SK-N-SH (cell line): ENCODE measurements at regions not wholly inside any gene's neighbourhood (a gene's known extent, or its start where the extent isn't known, plus 50 kb on each side); places are given as distances from the start of the nearest gene placed in this dataset.

ENCODE experiments used
- CTCF ChIA-PET: fragments of 300-600, 350-600 bp; formaldehyde crosslinking; extraction: SDS; loops from one replicate; lab custom pipeline; 2021; lab: Yijun Ruan, JAX
- POLR2A ChIA-PET: fragments of 350-600 bp; sonication (Branson Sonifier 250); formaldehyde crosslinking; extraction: SDS; loops from one replicate; lab custom pipeline; 2020; ENCODE audit warnings: antibody characterized with exemption, inconsistent platforms; lab: Yijun Ruan, JAX
- DNase-seq: peaks from one replicate; pipeline ENCODE4 v3.0.0; 2012
- H2AFZ ChIP-seq: fragments of 200-600 bp; sonication (generic); 2 replicates; pipeline ENCODE4 v1.8.1; 2016; ENCODE audit warnings: antibody characterized with exemption, mild to moderate bottlenecking, low read depth
- H3F3A ChIP-seq: fragments of 200-600 bp; sonication (generic); replicated peaks from 2 replicates; pipeline ENCODE3; 2016; ENCODE audit warnings: antibody characterized with exemption, mild to moderate bottlenecking; ENCODE audit not compliant: insufficient read depth
- H3K27ac ChIP-seq, 2 experiments: fragments of 200-500 bp in 1 of 2; fragments of 200-600 bp in 1 of 2; sonication (Bioruptor generic) in 1 of 2; sonication (generic), shearing (Covaris generic) in 1 of 2; 2 replicates each; pipeline versions ENCODE4 v1.5.1 to v1.6.1; 2014 to 2016; ENCODE audit warnings: low read depth in 2 of 2, inconsistent platforms in 1 of 2, low read length in 1 of 2, mild to moderate bottlenecking in 1 of 2, mixed read lengths in 1 of 2
- H3K27me3 ChIP-seq: fragments of 200-600 bp; sonication (generic), shearing (Covaris generic); 2 replicates; pipeline ENCODE4 v1.6.1; 2016; ENCODE audit warnings: mixed run types; ENCODE audit not compliant: insufficient read depth
- H3K36me3 ChIP-seq, 2 experiments: fragments of 200-500 bp in 1 of 2; fragments of 200-600 bp in 1 of 2; sonication (Bioruptor generic) in 1 of 2; sonication (generic) in 1 of 2; replicated peaks in 1 of 2; 2 replicates each; pipeline versions ENCODE3 to v1.5.1; 2014 to 2016; ENCODE audit warnings: low read length in 1 of 2, mild to moderate bottlenecking in 1 of 2; ENCODE audit not compliant: insufficient read depth in 2 of 2, control insufficient read depth in 1 of 2
- H3K4me1 ChIP-seq, 2 experiments: fragments of 200-500 bp in 1 of 2; fragments of 200-600 bp in 1 of 2; sonication (Bioruptor generic) in 1 of 2; sonication (generic), shearing (Covaris generic) in 1 of 2; 2 replicates each; pipeline versions ENCODE4 v1.5.1 to v1.6.1; 2014 to 2016; ENCODE audit warnings: low read depth in 1 of 2, low read length in 1 of 2, mixed run types in 1 of 2; ENCODE audit not compliant: insufficient read depth in 2 of 2, control insufficient read depth in 1 of 2
- H3K4me2 ChIP-seq: fragments of 200-600 bp; sonication (generic), shearing (Covaris generic); 2 replicates; pipeline ENCODE4 v1.6.1; 2017; ENCODE audit warnings: mixed run types
- H3K4me3 ChIP-seq, 2 experiments: fragments of 200-500 bp in 1 of 2; fragments of 200-600 bp in 1 of 2; sonication (Bioruptor generic) in 1 of 2; sonication (generic), shearing (Covaris generic) in 1 of 2; 2 replicates each; pipeline versions ENCODE4 v1.5.1 to v1.8.1; 2014 to 2016; ENCODE audit warnings: low read depth in 2 of 2, inconsistent platforms in 1 of 2, low read length in 1 of 2, mild to moderate bottlenecking in 1 of 2, mixed read lengths in 1 of 2, moderate library complexity in 1 of 2
- H3K79me2 ChIP-seq: fragments of 200-600 bp; sonication (generic); 2 replicates; pipeline ENCODE4 v1.8.1; 2017; ENCODE audit warnings: mild to moderate bottlenecking; ENCODE audit not compliant: insufficient read depth
- H3K9ac ChIP-seq: fragments of 200-600 bp; sonication (generic); 2 replicates; pipeline ENCODE4 v1.6.1; 2017; ENCODE audit warnings: mixed run types
- H3K9me2 ChIP-seq: fragments of 200-600 bp; sonication (generic); 2 replicates; pipeline ENCODE4 v1.6.1; 2017; ENCODE audit warnings: mixed run types
- H3K9me3 ChIP-seq: fragments of 200-600 bp; sonication (generic); 2 replicates; pipeline ENCODE4 v1.6.1; 2017; ENCODE audit warnings: mixed run types, mild to moderate bottlenecking, moderate library complexity
- H4K20me1 ChIP-seq: fragments of 200-600 bp; sonication (generic); 2 replicates; pipeline ENCODE4 v1.6.1; 2017; ENCODE audit warnings: mild to moderate bottlenecking, mixed run types; ENCODE audit not compliant: insufficient read depth
- CHD2 ChIP-seq: fragments of 150-350 bp; IDR thresholded peaks from 2 replicates; pipeline ENCODE4 v1.6.1; 2018; ENCODE audit warnings: low read length; ENCODE audit not compliant: partially characterized antibody
- CTCF ChIP-seq: fragments of 200-600 bp; sonication (generic); IDR thresholded peaks from 2 replicates; pipeline ENCODE4 v1.6.1; 2017; ENCODE audit warnings: antibody characterized with exemption, mild to moderate bottlenecking, moderate library complexity
- EP300 ChIP-seq, 2 experiments: IDR thresholded peaks; 2 replicates each; pipeline versions ENCODE4 v1.4.0 to v1.6.1; 2012; ENCODE audit warnings: borderline replicate concordance in 1 of 2, low read depth in 1 of 2, low read length in 1 of 2
- GABPA ChIP-seq: IDR thresholded peaks from 2 replicates; pipeline ENCODE4 v1.4.0; 2012; ENCODE audit warnings: low read depth, mild to moderate bottlenecking
- GATA2 ChIP-seq: sonication (generic); formaldehyde crosslinking; IDR thresholded peaks from 2 replicates; pipeline ENCODE4 v1.5.0; 2020; ENCODE audit warnings: mild to moderate bottlenecking, missing genetic modification reagents
- MXI1 ChIP-seq: IDR thresholded peaks from 2 replicates; pipeline ENCODE4 v1.6.1; 2012; ENCODE audit warnings: mild to moderate bottlenecking, low read depth, low read length, improper control_type of control experiment
- NFIC ChIP-seq: IDR thresholded peaks from 2 replicates; pipeline ENCODE4 v1.4.0; 2012; ENCODE audit warnings: borderline replicate concordance
- NRF1 ChIP-seq: IDR thresholded peaks from 2 replicates; pipeline ENCODE4 v1.6.1; 2012; ENCODE audit warnings: low read depth, mild to moderate bottlenecking, low read length
- POLR2AphosphoS5 ChIP-seq: IDR thresholded peaks from 2 replicates; pipeline ENCODE4 v1.6.1; 2012; ENCODE audit warnings: low read depth, low read length
- RFX5 ChIP-seq: IDR thresholded peaks from 2 replicates; pipeline ENCODE4 v1.6.1; 2012; ENCODE audit warnings: mild to moderate bottlenecking, improper control_type of control experiment, low read length
- RXRA ChIP-seq: IDR thresholded peaks from 2 replicates; pipeline ENCODE4 v1.4.0; 2012; ENCODE audit warnings: low read depth, mild to moderate bottlenecking, borderline replicate concordance
- SIN3A ChIP-seq: IDR thresholded peaks from 2 replicates; pipeline ENCODE4 v1.6.1; 2012; ENCODE audit warnings: low read depth, mild to moderate bottlenecking, low read length, moderate library complexity, borderline replicate concordance
- TCF12 ChIP-seq: IDR thresholded peaks from 2 replicates; pipeline ENCODE4 v1.4.0; 2012
- TEAD4 ChIP-seq: IDR thresholded peaks from 2 replicates; pipeline ENCODE4 v1.4.0; 2012; ENCODE audit warnings: mild to moderate bottlenecking, borderline replicate concordance; ENCODE audit not compliant: insufficient read depth
- YY1 ChIP-seq: IDR thresholded peaks from 2 replicates; pipeline ENCODE4 v1.4.0; 2012; ENCODE audit warnings: low read depth, mild to moderate bottlenecking
- ZBTB33 ChIP-seq: IDR thresholded peaks from 2 replicates; pipeline ENCODE4 v1.4.0; 2012; ENCODE audit warnings: low read depth, borderline replicate concordance
- WGBS: methylation state at CpG from one replicate; pipeline ENCODE4 v1.1.6; 2017; ENCODE audit warnings: low lambda C conversion rate; 5-methylcytosine and 5-hydroxymethylcytosine counted together
- TF ChIP-seq, protein P1 (sequence below): IDR thresholded peaks from 2 replicates; pipeline ENCODE4 v1.6.1; 2012; ENCODE audit warnings: mild to moderate bottlenecking, low read depth, low read length, moderate library complexity
- TF ChIP-seq, protein P2 (sequence below): IDR thresholded peaks from 2 replicates; pipeline ENCODE4; 2012
- TF ChIP-seq, protein P3 (sequence below): fragments of 150-350 bp; IDR thresholded peaks from 2 replicates; pipeline ENCODE4 v1.6.1; 2016; ENCODE audit warnings: mild to moderate bottlenecking, low read depth, low read length
- TF ChIP-seq, protein P4 (sequence below): fragments of 150-350 bp; IDR thresholded peaks from 2 replicates; pipeline ENCODE4 v1.6.1; 2017; ENCODE audit warnings: antibody characterized with exemption, low read length, low read depth, borderline replicate concordance

GRCh38 chr6:110033749-110034666 is 55.9 kb downstream of the GPR6 start:
- ChIA-PET CTCF (interaction anchor here (0.7 to 13.7 kb wide), 4 partner anchors 54 to 508 kb away, joined by 3 to 295 read pairs (median 3); no protein-coding TSS in a partner anchor), POLR2A (no interaction called here)
- DNase-seq, result no peak
- no peaks in the 10 kb centered on the region for H3K9me3 ChIP-seq
- no peak overlapping the region for H3K9ac ChIP-seq
- H3K79me2 ChIP-seq, result no peaks in the 10 kb centered on the region
- 62% methylated on average over 9 of the region's 10 CpGs for WGBS
- no peaks in the 10 kb centered on the region for H3K27me3 ChIP-seq
- H3K36me3 ChIP-seq, result no peaks in the 10 kb centered on the region
- no peaks in the 10 kb centered on the region for H4K20me1 ChIP-seq
- no peak for TF ChIP-seq CTCF
- TF ChIP-seq, protein P1, sequence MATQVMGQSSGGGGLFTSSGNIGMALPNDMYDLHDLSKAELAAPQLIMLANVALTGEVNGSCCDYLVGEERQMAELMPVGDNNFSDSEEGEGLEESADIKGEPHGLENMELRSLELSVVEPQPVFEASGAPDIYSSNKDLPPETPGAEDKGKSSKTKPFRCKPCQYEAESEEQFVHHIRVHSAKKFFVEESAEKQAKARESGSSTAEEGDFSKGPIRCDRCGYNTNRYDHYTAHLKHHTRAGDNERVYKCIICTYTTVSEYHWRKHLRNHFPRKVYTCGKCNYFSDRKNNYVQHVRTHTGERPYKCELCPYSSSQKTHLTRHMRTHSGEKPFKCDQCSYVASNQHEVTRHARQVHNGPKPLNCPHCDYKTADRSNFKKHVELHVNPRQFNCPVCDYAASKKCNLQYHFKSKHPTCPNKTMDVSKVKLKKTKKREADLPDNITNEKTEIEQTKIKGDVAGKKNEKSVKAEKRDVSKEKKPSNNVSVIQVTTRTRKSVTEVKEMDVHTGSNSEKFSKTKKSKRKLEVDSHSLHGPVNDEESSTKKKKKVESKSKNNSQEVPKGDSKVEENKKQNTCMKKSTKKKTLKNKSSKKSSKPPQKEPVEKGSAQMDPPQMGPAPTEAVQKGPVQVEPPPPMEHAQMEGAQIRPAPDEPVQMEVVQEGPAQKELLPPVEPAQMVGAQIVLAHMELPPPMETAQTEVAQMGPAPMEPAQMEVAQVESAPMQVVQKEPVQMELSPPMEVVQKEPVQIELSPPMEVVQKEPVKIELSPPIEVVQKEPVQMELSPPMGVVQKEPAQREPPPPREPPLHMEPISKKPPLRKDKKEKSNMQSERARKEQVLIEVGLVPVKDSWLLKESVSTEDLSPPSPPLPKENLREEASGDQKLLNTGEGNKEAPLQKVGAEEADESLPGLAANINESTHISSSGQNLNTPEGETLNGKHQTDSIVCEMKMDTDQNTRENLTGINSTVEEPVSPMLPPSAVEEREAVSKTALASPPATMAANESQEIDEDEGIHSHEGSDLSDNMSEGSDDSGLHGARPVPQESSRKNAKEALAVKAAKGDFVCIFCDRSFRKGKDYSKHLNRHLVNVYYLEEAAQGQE, result no peak
- TF ChIP-seq SIN3A, result no peak
- TF ChIP-seq GATA2, result no peak
- no peak for TF ChIP-seq NFIC
- no peak for TF ChIP-seq MXI1
- TF ChIP-seq, protein P2, sequence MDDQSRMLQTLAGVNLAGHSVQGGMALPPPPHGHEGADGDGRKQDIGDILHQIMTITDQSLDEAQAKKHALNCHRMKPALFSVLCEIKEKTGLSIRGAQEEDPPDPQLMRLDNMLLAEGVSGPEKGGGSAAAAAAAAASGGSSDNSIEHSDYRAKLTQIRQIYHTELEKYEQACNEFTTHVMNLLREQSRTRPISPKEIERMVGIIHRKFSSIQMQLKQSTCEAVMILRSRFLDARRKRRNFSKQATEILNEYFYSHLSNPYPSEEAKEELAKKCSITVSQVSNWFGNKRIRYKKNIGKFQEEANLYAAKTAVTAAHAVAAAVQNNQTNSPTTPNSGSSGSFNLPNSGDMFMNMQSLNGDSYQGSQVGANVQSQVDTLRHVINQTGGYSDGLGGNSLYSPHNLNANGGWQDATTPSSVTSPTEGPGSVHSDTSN, result no peak
- TF ChIP-seq, protein P3, sequence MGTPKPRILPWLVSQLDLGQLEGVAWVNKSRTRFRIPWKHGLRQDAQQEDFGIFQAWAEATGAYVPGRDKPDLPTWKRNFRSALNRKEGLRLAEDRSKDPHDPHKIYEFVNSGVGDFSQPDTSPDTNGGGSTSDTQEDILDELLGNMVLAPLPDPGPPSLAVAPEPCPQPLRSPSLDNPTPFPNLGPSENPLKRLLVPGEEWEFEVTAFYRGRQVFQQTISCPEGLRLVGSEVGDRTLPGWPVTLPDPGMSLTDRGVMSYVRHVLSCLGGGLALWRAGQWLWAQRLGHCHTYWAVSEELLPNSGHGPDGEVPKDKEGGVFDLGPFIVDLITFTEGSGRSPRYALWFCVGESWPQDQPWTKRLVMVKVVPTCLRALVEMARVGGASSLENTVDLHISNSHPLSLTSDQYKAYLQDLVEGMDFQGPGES, result no peak
- TF ChIP-seq, protein P4, sequence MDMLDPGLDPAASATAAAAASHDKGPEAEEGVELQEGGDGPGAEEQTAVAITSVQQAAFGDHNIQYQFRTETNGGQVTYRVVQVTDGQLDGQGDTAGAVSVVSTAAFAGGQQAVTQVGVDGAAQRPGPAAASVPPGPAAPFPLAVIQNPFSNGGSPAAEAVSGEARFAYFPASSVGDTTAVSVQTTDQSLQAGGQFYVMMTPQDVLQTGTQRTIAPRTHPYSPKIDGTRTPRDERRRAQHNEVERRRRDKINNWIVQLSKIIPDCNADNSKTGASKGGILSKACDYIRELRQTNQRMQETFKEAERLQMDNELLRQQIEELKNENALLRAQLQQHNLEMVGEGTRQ, result no peak
- TF ChIP-seq YY1, result no peak
- TF ChIP-seq NRF1, result no peak
- TF ChIP-seq CHD2, result no peak
- no peak for TF ChIP-seq POLR2AphosphoS5
- TF ChIP-seq RXRA, result no peak
- TF ChIP-seq ZBTB33, result no peak
- no peak for TF ChIP-seq GABPA
- no peak for TF ChIP-seq RFX5
- TF ChIP-seq TEAD4, result no peak
- no peak for TF ChIP-seq EP300 (IDR thresholded peaks at IDR 0.05; ENCODE audit: borderline replicate concordance in 1 of 2, low read depth in 1 of 2, low read length in 1 of 2)
- TF ChIP-seq TCF12, result no peak
- peaks cover 0 to 5% of the 10 kb centered on the region in 2 experiments; a peak in 1 of 4 replicates for H3K4me1 ChIP-seq
- no peak overlapping the region for H3K4me2 ChIP-seq
- H3K9me2 ChIP-seq, result no peaks in the 10 kb centered on the region
- no peak overlapping the region for H3K27ac ChIP-seq
- no peaks in the 10 kb centered on the region for H3F3A ChIP-seq
- no peak overlapping the region for H2AFZ ChIP-seq
- H3K4me3 ChIP-seq, result no peak overlapping the region
